GM21367 (cell line): ENCODE measurements at regions not wholly inside any gene's neighbourhood (a gene's known extent, or its start where the extent isn't known, plus 50 kb on each side); places are given as distances from the start of the nearest gene placed in this dataset.

Experiments
- ATAC-seq: cut with Tn5 transposase; IDR thresholded peaks from one replicate; pipeline ENCODE4 v1.9.1; 2021; ENCODE audit not compliant: unreplicated experiment

DNA sequence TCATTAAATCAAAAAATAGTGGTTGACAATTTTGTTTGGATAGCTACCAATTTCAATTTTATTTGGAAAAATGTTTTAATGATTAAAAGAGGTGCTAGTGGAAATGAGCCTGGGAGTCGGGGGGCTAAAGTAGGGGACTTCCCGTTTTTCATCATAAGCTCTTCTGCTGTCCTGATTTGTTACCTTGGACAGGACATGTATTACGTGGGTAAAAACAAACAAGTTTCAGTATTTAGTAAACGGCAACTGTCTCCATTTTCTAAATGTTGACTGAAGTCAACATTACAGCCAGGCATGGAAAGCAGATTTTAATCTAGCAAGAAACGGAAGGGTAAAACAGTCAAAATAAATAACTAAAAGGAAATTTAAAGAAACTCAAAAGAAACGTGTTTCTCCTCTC lies 212.3 kb upstream of the GRAMD2B start:
- no peak for ATAC-seq

DNA sequence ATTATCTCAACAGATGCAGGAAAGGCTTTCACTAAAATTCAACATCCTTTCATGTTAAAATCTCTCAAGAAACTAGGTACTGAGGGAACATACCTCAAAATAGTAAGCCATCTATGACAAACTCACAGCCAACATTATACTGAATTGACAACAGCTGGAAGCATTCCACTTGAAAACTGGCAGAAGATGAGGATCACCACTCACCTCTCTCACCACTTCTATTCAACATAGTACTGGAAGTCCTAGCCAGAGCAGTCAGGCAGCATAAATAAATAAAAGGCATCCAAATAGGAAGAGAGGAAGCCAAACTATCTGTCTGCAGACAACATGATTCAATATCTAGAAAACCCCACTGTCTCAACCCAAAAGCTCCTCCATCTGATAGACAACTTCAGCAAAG lies 203.6 kb upstream of the GRAMD2B start:
- no peak for ATAC-seq

- ATAC-seq: no peak
Observed at GRCh38 chr5:126220725-126221124, 202.5 kb upstream of the GRAMD2B start.

- no peak for ATAC-seq
Observed at GRCh38 chr5:126228934-126229333, 194.3 kb upstream of the GRAMD2B start.

DNA sequence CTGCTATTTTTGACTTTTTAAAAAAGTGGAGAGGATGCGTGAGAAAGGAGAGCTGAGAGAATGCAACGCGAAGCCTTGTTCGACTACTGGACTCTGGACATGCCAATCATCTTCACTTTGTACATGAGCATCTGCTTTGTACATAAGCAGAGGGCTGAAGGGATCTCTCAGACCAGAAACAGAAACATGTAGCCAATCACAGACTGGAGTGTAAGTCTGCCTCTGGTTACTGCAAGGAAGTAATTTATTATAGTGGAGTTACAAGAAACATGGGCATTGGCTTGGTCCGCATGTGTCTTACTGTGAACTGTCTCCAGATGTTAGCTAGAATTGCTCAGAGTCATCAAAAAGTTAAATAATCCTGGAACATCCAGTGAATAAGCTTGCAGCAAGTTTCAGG lies 190.0 kb upstream of the GRAMD2B start:
- no peak for ATAC-seq

DNA sequence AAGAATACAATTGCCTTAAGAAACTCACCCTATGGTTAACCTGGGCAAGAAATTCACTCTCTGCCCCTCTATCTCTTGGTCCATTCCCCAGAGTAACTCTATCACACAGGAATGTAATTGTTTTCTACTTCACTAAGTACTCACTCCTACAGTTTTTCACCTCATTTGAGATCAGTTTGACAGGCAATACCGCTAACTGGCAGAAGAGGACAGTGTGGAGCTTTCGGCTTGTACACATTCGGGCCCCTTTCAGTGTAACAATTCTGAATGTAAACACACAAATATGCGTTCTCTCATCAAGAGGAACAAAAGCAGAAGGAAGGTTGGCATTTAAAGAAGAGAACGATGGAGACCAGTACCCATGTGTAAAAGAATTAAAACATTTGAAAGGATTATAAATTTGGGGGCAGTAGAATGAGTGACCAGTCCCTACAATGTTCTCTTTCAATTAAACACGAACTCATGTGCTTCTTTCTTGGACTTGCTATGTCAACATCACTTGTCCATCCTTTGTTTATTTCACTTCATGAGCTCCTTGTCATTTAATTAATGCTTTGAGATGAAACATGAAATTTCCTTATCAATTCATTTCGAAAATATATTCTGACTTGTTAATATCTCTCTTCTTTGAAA lies 188.5 kb upstream of the GRAMD2B start:
- peak; percentile 55 for ATAC-seq

DNA sequence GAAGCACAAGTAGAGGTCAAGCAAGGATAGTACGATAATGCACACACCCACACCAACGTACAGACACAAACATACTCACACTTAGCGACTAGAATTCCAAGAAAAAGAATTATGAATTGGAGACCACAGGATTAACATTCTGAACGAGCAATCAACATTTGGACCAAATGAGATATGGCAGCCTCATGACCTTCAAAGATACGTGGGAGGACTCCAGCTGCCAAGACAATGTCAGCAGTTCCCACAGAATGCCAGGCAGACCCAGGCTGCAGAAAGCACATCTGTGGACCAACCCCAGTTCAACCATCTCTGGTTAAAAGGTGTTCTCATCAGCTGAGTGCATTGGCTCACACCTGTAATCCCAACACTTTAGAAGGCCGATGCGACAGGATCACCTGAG lies 187.6 kb upstream of the GRAMD2B start:
- ATAC-seq: no peak

DNA sequence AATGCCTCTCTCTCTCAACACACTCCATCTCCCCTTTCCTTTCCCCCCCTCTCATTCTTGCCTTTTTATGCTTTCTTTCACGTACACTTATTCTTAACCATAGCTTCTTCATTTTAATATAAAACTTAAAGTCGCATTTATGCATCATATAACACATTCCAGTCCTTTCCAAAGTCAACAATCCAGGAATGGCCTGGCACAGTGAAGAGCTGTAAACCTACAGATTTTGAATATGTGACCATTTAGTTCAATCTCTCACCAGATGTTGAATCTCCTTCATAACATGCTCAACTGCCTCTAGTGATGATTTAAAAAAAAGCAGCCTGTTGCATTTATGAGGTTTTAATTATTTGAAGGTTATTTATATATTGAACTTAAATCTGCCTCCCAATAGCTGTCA lies 186.2 kb upstream of the GRAMD2B start:
- ATAC-seq: no peak

- no peak for ATAC-seq
Observed at GRCh38 chr5:126248611-126249010, 174.6 kb upstream of the GRAMD2B start.

- ATAC-seq: no peak
Observed at GRCh38 chr5:126251024-126251423, 172.2 kb upstream of the GRAMD2B start.

DNA sequence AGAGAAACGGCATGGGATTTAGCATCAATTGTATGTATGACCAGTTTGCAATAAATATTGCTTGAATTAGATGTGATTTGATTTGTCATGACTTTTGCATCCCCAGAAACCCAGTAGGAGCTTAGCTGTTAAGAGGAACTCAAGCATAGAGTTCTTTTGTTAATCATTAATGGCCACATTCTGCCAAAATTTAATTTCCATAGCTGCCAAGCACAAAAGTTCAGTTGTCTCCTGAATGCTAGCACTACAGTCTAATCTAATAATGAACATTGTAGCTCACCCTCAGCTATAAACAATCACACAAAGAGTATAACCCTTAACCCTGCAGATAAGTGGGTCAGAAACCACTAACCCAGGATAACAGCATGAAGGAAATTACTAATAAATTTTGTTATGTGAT lies 169.8 kb upstream of the GRAMD2B start:
- no peak for ATAC-seq

DNA sequence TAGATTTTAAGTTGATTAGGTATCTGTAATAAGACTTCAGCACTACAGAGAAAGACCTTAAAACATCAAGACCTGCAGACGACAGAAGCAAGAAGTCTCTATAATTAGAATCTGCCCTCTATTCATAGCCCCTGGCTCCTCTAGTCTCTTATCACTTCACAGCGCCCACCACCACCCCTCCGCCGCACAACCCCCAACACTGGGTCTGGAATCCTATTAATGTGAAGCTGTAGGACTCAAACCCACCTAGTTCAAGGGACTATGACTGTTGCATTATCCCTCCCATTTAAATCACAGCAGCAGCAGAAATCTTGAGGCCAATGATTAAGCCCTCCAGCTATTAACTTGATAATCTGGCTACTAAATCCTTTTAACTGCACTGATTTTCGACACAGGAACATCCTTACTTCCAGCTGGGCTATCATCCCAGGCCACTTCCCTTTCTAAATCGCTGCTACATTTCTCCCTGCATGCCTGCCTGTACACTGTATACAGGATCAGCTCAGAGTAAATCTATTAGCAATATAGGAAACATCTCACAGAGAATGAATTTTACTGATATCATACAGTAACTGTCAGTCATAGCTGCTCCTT lies 159.5 kb upstream of the GRAMD2B start:
- no peak for ATAC-seq

GRCh38 chr5:126265917-126266316 lies 157.3 kb upstream of the GRAMD2B start:
- ATAC-seq: no peak

GRCh38 chr5:126267438-126267837 lies 155.8 kb upstream of the GRAMD2B start:
- no peak for ATAC-seq

DNA sequence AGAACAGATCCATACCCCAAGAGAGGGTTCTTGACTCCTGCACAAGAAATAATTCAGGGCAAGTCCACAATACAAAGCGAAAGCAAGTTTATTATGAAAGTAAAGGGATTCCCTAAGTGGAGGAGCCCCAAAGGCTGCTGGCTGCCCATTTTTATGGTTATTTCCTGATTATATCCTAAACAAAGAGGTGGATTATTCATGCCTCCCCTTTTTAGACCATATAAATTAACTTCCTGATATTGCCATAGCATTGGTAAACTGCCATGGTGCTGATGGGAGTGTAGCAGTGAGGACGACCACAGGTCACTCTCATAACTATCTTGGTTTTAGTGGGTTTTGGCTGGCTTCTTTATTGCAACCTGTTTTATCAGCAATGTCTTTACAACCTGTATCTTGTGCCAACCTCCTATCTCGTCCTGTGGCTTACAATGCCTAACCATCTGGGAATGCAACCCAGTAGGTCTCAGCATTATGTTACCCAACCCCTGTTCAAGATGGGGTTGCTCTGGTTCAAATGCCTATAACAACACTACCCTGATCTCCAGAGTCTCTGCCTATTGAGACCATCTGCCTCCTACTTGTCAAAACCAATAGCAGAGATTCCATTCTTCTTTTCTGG lies 154.4 kb upstream of the GRAMD2B start:
- no peak for ATAC-seq

GRCh38 chr5:126269511-126269910 lies 153.7 kb upstream of the GRAMD2B start:
- no peak for ATAC-seq

- ATAC-seq: no peak
Observed at GRCh38 chr5:126271141-126271540, 152.1 kb upstream of the GRAMD2B start.

DNA sequence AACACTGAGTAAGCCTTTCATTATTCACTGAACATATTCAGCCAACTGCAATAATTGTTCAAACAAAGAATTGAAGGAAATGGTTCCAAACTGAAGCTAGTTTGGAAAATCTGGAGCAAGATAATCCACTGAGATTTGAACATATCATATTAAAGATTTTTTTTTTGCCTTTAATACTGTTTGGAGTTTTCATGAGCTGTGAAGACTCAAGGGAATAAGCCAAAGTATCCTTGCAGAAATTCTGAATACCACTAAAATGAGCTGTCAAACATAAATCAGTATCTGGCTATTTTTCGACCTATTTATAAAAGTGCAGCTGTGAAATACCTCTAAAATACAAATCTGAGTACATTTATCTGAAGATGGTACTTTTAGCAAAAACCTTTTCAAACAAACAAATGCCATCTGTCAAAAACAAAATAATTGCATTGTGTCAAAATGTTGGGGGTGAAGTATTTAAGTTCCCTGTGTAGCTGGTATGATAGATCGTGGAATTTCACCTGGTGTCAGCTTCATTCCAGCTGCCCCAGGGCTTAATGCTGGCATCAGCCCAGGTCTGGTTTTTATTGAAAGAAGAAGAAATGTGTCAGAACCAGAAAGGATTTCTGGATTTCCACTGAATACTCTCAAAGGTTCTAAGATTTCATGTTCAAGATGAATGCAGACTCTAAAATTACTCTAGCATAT lies 149.0 kb upstream of the GRAMD2B start:
- ATAC-seq: no peak

DNA sequence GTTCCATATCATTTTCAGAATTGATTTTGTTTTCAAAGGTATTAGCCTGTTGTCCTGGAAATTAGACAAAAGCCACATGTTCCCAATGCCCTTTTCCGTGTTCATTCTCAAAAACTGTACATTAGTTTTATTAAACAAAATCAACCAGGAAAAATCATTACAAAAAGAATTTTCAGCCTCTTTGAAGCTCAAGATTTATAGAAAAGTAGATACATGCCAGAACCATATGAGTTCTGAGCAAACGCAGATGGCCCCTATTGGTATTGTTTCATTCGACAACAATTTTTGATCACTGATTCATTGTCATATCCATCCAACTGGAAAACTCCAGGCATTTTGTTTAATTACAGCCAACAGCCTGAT lies 148.5 kb upstream of the GRAMD2B start:
- no peak for ATAC-seq

DNA sequence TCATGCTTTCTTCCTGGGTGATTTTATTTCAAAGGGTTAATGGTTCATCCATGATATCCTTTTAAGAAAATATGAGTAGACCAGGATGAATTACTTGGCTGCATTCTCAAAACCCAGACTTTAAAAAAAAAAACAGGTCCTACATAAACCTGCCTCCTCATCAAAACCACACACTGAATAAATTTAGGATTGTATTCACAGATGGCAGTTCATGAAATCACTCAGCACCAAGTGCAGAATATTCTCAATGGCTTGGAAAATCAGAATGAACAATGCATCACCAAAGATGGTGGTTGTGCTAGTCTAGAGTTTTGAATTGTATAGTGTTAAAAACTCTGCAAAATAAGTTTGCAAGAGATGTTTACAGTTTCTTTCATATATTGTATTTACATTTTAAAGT lies 145.4 kb upstream of the GRAMD2B start:
- ATAC-seq: no peak

DNA sequence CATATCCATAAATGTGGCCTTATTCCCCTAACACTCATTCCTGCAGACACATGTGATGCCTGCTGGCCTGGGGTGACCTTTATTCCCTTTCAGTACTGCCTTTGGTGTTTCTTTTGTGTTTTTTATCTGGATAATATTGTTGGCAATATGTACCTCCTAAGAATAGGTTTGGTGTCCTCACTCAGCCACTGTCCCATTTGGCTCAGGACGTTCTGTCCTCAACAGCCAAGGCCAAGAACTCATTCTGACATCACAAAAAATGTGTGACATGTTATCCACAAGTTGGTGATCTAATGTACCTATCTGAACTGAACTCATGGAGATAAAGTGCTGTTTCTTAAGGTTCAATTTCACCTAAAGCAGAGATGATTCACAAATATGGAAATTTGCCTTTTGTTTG lies 142.9 kb upstream of the GRAMD2B start:
- no peak for ATAC-seq

DNA sequence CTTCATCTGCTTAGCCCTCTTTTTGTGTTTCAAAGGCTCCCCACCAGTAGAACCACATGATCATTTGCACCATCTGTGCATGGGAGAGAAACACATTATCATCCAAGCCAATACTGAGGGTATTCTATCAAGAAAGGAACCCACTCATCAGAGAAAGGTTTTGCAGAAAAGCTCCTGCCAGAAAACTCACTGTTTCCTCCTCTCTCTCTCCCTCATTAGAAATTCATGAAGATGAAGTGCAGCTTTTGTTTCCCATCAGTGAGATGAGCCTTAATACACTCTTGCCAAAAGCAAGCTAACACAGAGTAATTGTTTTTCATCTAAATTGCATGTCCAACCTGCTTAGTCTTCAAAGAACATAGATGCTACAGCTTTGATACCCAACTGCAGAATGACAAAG lies 142.4 kb upstream of the GRAMD2B start:
- ATAC-seq: no peak
